Panc1 (cell line): ENCODE measurements at regions not wholly inside any gene's neighbourhood (a gene's known extent, or its start where the extent isn't known, plus 50 kb on each side); places are given as distances from the start of the nearest gene placed in this dataset.

Source experiments
- POLR2AphosphoS5 ChIP-seq: IDR thresholded peaks from 2 replicates; pipeline ENCODE4 v1.6.1; 2012; ENCODE audit warnings: mild to moderate bottlenecking, low read depth, low read length, moderate library complexity
- TCF7L2 ChIP-seq: IDR thresholded peaks from 2 replicates; pipeline ENCODE4 v1.6.1; 2011; ENCODE audit warnings: mild to moderate bottlenecking, low read depth, low read length, inconsistent platforms
- TF ChIP-seq, protein P1 (sequence below): fragments of 450-650 bp; IDR thresholded peaks from 2 replicates; pipeline ENCODE4 v1.5.1; 2017; ENCODE audit warnings: mild to moderate bottlenecking

DNA sequence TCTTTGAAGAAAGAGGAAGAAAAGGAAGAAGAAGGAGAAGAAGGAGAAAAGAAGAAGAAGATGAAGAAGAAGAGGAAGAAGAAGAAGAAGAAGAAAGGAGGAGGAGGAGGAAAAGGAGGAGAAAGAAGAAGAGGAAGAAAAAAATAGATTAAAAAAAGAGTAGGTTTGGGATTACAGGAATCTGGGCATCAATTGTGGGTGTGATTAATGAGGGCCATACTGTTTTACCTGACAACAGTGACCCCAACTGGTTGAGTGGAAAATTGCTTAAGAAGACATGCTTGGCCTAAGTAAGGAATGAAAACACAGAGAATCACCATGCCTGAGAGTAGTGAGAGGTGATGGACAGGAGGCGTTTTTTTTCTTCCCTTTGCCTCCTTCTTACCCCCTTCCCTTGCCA lies 114.6 kb downstream of the FAM170A start:
- TF ChIP-seq, protein P1, sequence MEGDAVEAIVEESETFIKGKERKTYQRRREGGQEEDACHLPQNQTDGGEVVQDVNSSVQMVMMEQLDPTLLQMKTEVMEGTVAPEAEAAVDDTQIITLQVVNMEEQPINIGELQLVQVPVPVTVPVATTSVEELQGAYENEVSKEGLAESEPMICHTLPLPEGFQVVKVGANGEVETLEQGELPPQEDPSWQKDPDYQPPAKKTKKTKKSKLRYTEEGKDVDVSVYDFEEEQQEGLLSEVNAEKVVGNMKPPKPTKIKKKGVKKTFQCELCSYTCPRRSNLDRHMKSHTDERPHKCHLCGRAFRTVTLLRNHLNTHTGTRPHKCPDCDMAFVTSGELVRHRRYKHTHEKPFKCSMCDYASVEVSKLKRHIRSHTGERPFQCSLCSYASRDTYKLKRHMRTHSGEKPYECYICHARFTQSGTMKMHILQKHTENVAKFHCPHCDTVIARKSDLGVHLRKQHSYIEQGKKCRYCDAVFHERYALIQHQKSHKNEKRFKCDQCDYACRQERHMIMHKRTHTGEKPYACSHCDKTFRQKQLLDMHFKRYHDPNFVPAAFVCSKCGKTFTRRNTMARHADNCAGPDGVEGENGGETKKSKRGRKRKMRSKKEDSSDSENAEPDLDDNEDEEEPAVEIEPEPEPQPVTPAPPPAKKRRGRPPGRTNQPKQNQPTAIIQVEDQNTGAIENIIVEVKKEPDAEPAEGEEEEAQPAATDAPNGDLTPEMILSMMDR = peak; percentile 47
- TF ChIP-seq TCF7L2 (no peak), POLR2AphosphoS5 (no peak)
